AML-193 (cell line): ENCODE measurements at regions not wholly inside any gene's neighbourhood (a gene's known extent, or its start where the extent isn't known, plus 50 kb on each side); places are given as distances from the start of the nearest gene placed in this dataset.

Experiments
- DNase-seq, 2 experiments: peaks; one replicate each; lab custom pipeline; 2025; lab: John Stamatoyannopoulos, UW

GRCh38 chr4:123455360-123455759, 58.8 kb downstream of the SPRY1 start:
- DNase-seq, result no peak

GRCh38 chr4:123462007-123462406, 65.4 kb downstream of the SPRY1 start:
- no peak for DNase-seq

- DNase-seq, result no peak
These were observed 67.3 kb downstream of the SPRY1 start for GRCh38 chr4:123463869-123464268.

GRCh38 chr4:123465416-123465815, 68.8 kb downstream of the SPRY1 start:
- no peak for DNase-seq

- no peak for DNase-seq
These were observed 69.6 kb downstream of the SPRY1 start for GRCh38 chr4:123466080-123466785.

- DNase-seq, result no peak
These were observed 72.0 kb downstream of the SPRY1 start for GRCh38 chr4:123468479-123469031.

GRCh38 chr4:123469245-123469644, 72.7 kb downstream of the SPRY1 start:
- DNase-seq, result no peak

GRCh38 chr4:123469696-123470095, 73.1 kb downstream of the SPRY1 start:
- no peak for DNase-seq

GRCh38 chr4:123470640-123471039, 74.0 kb downstream of the SPRY1 start:
- no peak for DNase-seq

GRCh38 chr4:123471655-123472369, 75.2 kb downstream of the SPRY1 start:
- peak; percentile 54 to 64 for DNase-seq

GRCh38 chr4:123474817-123475216, 78.2 kb downstream of the SPRY1 start:
- DNase-seq, result no peak

GRCh38 chr4:123476089-123476488, 79.5 kb downstream of the SPRY1 start:
- DNase-seq, result no peak

- DNase-seq, result peak; percentile 35 to 49
These were observed 81.2 kb downstream of the SPRY1 start for GRCh38 chr4:123477711-123478209.

- DNase-seq, result no peak
These were observed 82.3 kb downstream of the SPRY1 start for GRCh38 chr4:123478859-123479345.

GRCh38 chr4:123479944-123480343, 83.3 kb downstream of the SPRY1 start:
- peak; percentile 11 to 28 for DNase-seq

GRCh38 chr4:123480706-123481418, 84.3 kb downstream of the SPRY1 start:
- no peak for DNase-seq

GRCh38 chr4:123481717-123482116, 85.1 kb downstream of the SPRY1 start:
- DNase-seq, result no peak

GRCh38 chr4:123484291-123484926, 87.8 kb downstream of the SPRY1 start:
- no peak for DNase-seq

GRCh38 chr4:123485601-123486000, 89.0 kb downstream of the SPRY1 start:
- DNase-seq, result peak in 1 of 2 experiments; percentile 8

GRCh38 chr4:123488916-123489315, 92.3 kb downstream of the SPRY1 start:
- DNase-seq, result peak; percentile 69 to 77

- no peak for DNase-seq
These were observed 98.9 kb downstream of the SPRY1 start for GRCh38 chr4:123495530-123495929.

- no peak for DNase-seq
These were observed 99.8 kb downstream of the SPRY1 start for GRCh38 chr4:123496421-123496820.
